ENCODE measurements at regions not wholly inside any gene's neighbourhood (a gene's known extent, or its start where the extent isn't known, plus 50 kb on each side); places are given as distances from the start of the nearest gene placed in this dataset.

DNA sequence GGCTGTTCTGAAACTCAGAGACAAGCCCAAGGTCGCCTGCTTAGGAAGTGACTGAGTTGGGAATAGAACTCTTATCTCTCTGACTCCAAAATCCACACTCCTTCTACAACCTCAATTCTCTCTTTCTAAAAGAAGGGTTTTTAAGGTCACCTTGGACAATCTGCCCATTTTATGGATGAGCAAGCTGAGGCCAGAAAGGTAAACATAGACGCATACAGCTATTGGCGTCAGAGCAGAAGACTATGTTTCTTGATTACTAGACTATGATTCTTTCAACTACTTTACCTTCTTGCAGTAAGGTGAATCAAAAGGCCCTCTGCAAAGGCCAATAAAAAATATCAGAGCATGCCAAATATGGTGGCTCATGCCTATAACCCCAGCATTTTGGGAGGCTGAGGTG is 276.6 kb downstream of the CLIC5 start:
- no peak for DNase-seq

GRCh38 chr6:45738057-45738455 is 277.6 kb downstream of the CLIC5 start:
- no peak for DNase-seq

DNA sequence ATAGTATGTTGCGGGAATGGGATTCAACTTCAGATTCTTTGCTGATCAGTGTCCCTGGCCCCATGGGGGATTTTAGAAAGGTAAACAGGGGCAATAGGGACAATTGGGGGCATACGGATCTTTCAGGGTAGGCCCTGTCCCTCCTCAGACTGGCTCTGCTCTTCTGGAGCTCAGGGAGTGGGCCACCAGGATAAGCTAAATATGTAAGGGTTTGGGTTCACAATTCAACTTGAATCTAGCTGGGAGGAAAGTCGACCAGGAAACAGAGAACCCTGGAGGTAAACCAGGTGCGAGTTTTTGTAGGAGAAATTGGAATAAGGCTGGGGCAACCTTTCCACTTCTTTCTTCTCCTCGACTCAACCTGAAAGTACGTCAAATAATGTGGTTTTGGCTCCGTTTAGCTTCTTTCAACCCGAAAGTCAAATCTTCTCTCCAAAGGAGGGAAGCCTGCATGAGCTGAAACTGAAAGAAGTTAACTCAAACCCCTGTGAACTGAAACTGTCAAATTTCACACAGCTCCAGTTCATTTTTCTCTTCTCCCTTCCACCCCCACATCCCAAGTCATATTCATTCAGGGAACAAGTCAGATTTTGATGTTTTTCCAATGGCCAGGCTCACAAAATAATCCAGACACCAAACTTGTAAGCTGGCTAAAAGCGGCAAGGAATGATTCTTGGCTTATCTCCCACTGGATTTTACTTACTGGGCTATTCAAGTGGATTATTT is 278.2 kb downstream of the CLIC5 start:
- peak; percentile 68 for DNase-seq

- no peak for DNase-seq
These were observed 279.5 kb downstream of the CLIC5 start for GRCh38 chr6:45736134-45736533.

- DNase-seq = no peak
These were observed 282.9 kb downstream of the CLIC5 start for GRCh38 chr6:45732731-45733130.

DNA sequence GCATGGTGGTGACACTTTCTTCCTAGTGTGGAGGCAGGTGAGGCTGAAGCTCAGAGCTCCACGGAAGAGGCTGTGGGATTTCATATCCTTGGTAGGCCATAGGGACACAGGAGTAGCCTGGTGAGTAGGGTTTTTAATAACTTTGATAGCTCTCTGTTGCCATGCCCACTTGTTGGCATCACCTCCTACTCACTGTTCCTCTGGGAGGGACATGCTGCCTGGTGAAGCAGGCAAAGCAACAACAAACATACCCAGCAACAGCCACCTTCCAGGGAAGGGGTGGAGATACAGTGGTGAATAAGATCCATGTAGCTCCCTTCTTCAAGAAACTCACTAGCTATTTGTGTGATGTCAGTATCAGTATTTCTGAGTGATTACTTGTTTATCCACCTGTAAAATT is 285.4 kb downstream of the CLIC5 start:
- DNase-seq = no peak

DNA sequence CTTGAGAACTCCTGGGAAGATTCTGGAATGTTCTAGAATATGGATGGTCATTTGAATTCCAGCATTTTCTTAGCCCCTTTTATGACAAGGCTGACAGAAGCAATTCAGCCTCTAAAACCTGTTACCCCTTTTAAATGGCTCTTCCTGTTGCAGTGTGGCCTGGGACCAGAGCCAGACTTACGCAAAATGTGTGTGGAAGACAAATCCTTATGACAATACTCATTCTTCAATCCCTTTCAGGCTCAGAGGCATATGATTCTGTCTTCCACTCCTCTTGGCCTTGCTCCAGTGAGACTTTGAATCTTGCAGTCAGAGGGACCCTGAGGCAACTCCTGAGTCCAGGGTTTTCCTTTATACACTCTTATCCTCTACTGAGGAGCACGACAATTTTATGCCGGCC is 287.0 kb downstream of the CLIC5 start:
- DNase-seq = no peak

DNA sequence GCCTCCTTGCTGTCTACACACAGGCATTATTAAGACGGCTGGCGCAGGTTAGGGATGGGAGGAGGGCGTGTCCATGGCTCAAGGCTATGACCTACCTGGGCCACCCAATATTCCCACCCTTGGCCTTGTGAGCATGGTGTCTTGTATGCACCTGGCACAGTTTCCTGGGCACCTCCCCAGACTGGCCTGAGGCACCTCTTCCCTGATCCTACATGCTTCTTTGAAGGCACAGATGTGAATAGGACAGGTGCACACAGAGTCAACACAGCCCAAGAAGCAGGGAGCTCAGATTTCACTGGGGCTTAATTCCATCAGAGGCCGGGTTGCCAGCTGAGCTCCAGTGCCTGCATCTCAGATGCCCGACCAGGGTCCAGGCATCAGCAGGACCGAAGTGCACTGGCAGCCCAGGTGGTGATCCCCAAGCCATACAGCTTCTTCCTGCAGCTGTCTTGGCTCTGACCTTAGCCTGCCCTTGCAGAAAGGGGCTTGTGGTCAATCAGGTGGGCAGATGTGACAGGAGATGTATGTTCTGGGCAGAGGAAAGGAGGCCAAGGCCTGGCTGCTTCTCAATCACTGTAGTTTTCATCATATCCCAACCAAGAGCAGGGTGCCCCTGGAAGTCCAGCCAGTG is 287.7 kb downstream of the CLIC5 start:
- DNase-seq = no peak

GRCh38 chr6:45727228-45727627 is 288.4 kb downstream of the CLIC5 start:
- no peak for DNase-seq

DNA sequence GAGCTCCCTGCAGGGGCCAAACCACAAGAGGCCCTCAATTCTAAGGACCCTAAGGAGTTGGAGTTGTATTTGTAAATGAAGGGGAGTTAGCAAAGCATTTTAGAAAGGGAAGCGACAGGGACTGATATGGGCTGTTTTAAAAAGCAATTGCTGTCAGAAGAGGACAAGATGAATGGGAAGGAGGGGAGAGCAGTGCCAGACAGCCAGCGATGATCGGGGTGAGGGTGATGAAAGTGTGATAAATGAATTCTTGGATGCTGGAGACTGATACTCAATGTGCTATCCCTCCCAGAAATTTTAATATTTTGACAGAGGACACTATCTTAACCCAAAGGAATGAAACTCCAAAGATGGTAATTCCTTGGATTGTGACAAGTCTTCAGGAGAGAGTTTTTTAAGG is 289.2 kb downstream of the CLIC5 start:
- DNase-seq = no peak

- no peak for DNase-seq
These were observed 291.1 kb downstream of the CLIC5 start for GRCh38 chr6:45724511-45724910.

- no peak for DNase-seq
These were observed 291.6 kb downstream of the CLIC5 start for GRCh38 chr6:45724027-45724426.

DNA sequence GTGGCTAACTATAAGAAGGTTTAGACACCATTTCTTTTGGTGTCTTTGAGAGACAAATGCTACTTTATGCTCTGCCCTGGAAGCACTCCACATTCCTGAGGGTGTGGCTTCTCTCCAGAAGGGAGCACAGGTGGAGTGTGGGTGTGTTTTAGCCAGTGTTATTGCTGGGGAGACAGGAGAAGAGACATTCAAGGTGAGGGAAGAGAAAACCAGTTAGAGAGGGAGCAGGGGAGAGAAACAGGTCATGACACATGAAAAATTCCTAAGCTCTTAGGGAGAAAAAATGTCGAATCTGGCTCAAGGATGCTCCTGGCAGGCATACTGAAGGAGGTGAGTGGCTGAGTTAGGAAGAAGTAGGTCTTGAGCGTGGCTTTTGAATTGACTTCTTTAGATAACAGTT is 292.8 kb downstream of the CLIC5 start:
- DNase-seq = no peak

- DNase-seq = peak; percentile 16
These were observed 294.0 kb downstream of the CLIC5 start for GRCh38 chr6:45721665-45722064.

- DNase-seq = no peak
These were observed 296.8 kb downstream of the CLIC5 start for GRCh38 chr6:45718871-45719270.

- DNase-seq = no peak
These were observed 297.5 kb downstream of the CLIC5 start for GRCh38 chr6:45718131-45718530.

DNA sequence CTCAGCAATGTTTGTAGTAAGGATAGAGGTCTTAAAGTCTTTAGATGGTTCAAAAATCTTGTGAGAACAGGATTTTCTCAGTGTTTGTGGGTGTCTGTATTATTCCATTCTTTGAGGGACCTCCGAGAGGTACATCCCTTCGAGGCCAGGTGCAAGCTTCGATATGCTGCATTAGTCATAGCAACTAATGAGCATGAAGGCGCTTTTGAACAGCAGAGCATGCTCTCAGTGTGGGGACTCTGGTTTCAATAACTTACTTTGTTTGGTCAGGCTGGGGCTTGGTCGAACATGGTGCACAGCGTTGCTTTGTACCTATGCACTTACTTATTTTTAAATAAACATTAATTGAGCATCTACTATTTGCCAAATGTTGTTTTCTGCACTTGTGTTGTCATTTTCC is 297.9 kb downstream of the CLIC5 start:
- no peak for DNase-seq

GRCh38 chr6:45717027-45717426 is 298.6 kb downstream of the CLIC5 start:
- DNase-seq = no peak

- no peak for DNase-seq
These were observed 300.2 kb downstream of the CLIC5 start for GRCh38 chr6:45715508-45715803.

GRCh38 chr6:45714741-45715507 is 300.7 kb downstream of the CLIC5 start:
- peak; percentile 83 for DNase-seq

GRCh38 chr6:45714006-45714730 is 301.5 kb downstream of the CLIC5 start:
- DNase-seq = no peak

Measured in suppressor macrophage treated with lipopolysaccharide for 4 hours (primary cell).